IMR-90 (cell line): ENCODE measurements at regions not wholly inside any gene's neighbourhood (a gene's known extent, or its start where the extent isn't known, plus 50 kb on each side); places are given as distances from the start of the nearest gene placed in this dataset.

Experiments
- ATAC-seq: fragments of 200-7000 bp; cut with Tn5 transposase; 2 replicates; pipeline ENCODE4 v1.9.1; 2020; ENCODE audit warnings: low read depth, mild to moderate bottlenecking, moderate library complexity
- BruUV-seq: library from RNA; stranded (reverse); fragments of 400-500 nt; replicated peaks from 2 replicates; lab custom pipeline; 2021; lab: Mats Ljungman, UMichigan
- CTCF ChIA-PET: fragments of 300-600 bp; formaldehyde crosslinking; extraction: SDS; loops from one replicate; lab custom pipeline; 2021; ENCODE audit warnings: antibody characterized with exemption; lab: Yijun Ruan, JAX
- POLR2A ChIA-PET: fragments of 300-600 bp; sonication (Branson Sonifier 250); formaldehyde crosslinking; loops from one replicate; lab custom pipeline; 2022; ENCODE audit warnings: antibody characterized with exemption; ENCODE audit not compliant: unreplicated experiment; lab: Charles Lee
- DNase-seq: peaks from one replicate; pipeline ENCODE4 v3.0.0; 2013
- H2AFZ ChIP-seq: replicated peaks from 2 replicates; pipeline ENCODE3; 2013; ENCODE audit warnings: low read length, mild to moderate bottlenecking; ENCODE audit not compliant: poor library complexity
- H2AK5ac ChIP-seq: 2 replicates; pipeline ENCODE4 v1.6.1; 2013; ENCODE audit warnings: low read depth, low read length, inconsistent platforms
- H2AK9ac ChIP-seq: replicated peaks from 2 replicates; pipeline ENCODE3; 2013; ENCODE audit warnings: mild to moderate bottlenecking, low read depth, low read length, moderate library complexity; ENCODE audit not compliant: poor library complexity
- H2BK120ac ChIP-seq: 2 replicates; pipeline ENCODE4 v1.6.1; 2013; ENCODE audit warnings: low read depth, low read length, inconsistent platforms
- H2BK15ac ChIP-seq: 3 replicates; pipeline ENCODE4 v1.6.1; 2013; ENCODE audit warnings: low read depth, low read length, inconsistent platforms
- H2BK20ac ChIP-seq: 2 replicates; pipeline ENCODE4 v1.6.1; 2013; ENCODE audit warnings: low read depth, mild to moderate bottlenecking, inconsistent platforms, low read length, moderate library complexity
- H2BK5ac ChIP-seq: 2 replicates; pipeline ENCODE4 v1.6.1; 2013; ENCODE audit warnings: mild to moderate bottlenecking, low read depth, low read length, inconsistent platforms; ENCODE audit not compliant: poor library complexity, severe bottlenecking
- H3K14ac ChIP-seq: replicated peaks from 2 replicates; pipeline ENCODE4 v1.6.1; 2013; ENCODE audit warnings: low read depth, low read length, inconsistent platforms
- H3K18ac ChIP-seq: 2 replicates; pipeline ENCODE4 v1.6.1; 2013; ENCODE audit warnings: low read depth, low read length, control low read depth
- H3K23ac ChIP-seq: 2 replicates; pipeline ENCODE4 v1.6.1; 2013; ENCODE audit warnings: low read depth, low read length, inconsistent platforms
- H3K27ac ChIP-seq: 2 replicates; pipeline ENCODE4 v1.5.1; 2013; ENCODE audit warnings: mild to moderate bottlenecking, control low read depth, low read length; ENCODE audit not compliant: insufficient read depth
- H3K27me3 ChIP-seq: 2 replicates; pipeline ENCODE4 v1.6.1; 2013; ENCODE audit warnings: low read length; ENCODE audit not compliant: control insufficient read depth, insufficient read depth
- H3K36me3 ChIP-seq: 2 replicates; pipeline ENCODE4 v1.6.1; 2013; ENCODE audit warnings: low read length, mixed read lengths; ENCODE audit not compliant: control insufficient read depth, insufficient read depth
- H3K4ac ChIP-seq: 2 replicates; pipeline ENCODE4 v1.6.1; 2013; ENCODE audit warnings: low read depth, low read length, inconsistent platforms
- H3K4me1 ChIP-seq: 2 replicates; pipeline ENCODE4 v1.6.1; 2013; ENCODE audit warnings: low read length, mixed read lengths; ENCODE audit not compliant: control insufficient read depth, insufficient read depth
- H3K4me2 ChIP-seq: 2 replicates; pipeline ENCODE4 v1.6.1; 2013; ENCODE audit warnings: low read depth, mild to moderate bottlenecking, control low read depth, low read length, moderate library complexity
- H3K4me3 ChIP-seq: 2 replicates; pipeline ENCODE4 v1.5.1; 2013; ENCODE audit warnings: low read depth, mild to moderate bottlenecking, control low read depth, low read length, moderate library complexity; ENCODE audit not compliant: insufficient read depth
- H3K56ac ChIP-seq: 2 replicates; pipeline ENCODE4 v1.6.1; 2013; ENCODE audit warnings: low read length, inconsistent platforms; ENCODE audit not compliant: insufficient read depth; ENCODE audit errors: extremely low read depth
- H3K79me1 ChIP-seq, 2 experiments: 2 replicates each; pipeline ENCODE4 v1.6.1; 2013; ENCODE audit warnings: low read length in 2 of 2, inconsistent platforms in 1 of 2, low read depth in 1 of 2
- H3K9ac ChIP-seq: 2 replicates; pipeline ENCODE4 v1.6.1; 2013; ENCODE audit warnings: low read depth, low read length, control low read depth
- H3K9me1 ChIP-seq: 2 replicates; pipeline ENCODE4 v1.6.1; 2013; ENCODE audit warnings: low read length, inconsistent platforms; ENCODE audit not compliant: insufficient read depth
- H3K9me3 ChIP-seq: 2 replicates; pipeline ENCODE4 v1.6.1; 2013; ENCODE audit warnings: low read length; ENCODE audit not compliant: control insufficient read depth, insufficient read depth
- H4K20me1 ChIP-seq: 2 replicates; pipeline ENCODE4 v1.6.1; 2013; ENCODE audit warnings: low read length, inconsistent platforms; ENCODE audit not compliant: insufficient read depth
- H4K5ac ChIP-seq: 2 replicates; pipeline ENCODE4 v1.6.1; 2013; ENCODE audit warnings: mild to moderate bottlenecking, low read depth, low read length, control low read depth
- H4K8ac ChIP-seq, 2 experiments: 2 replicates each; pipeline ENCODE4 v1.6.1; 2013; ENCODE audit warnings: low read depth in 2 of 2, low read length in 2 of 2, control low read depth in 1 of 2, inconsistent platforms in 1 of 2
- H4K91ac ChIP-seq: 2 replicates; pipeline ENCODE4 v1.6.1; 2013; ENCODE audit warnings: low read depth, low read length, inconsistent platforms; ENCODE audit not compliant: insufficient read depth
- BHLHE40 ChIP-seq: fragments of 150-350 bp; IDR thresholded peaks from 2 replicates; pipeline ENCODE4 v1.6.1; 2016; ENCODE audit warnings: mild to moderate bottlenecking, low read depth, low read length
- CEBPB ChIP-seq: IDR thresholded peaks from 2 replicates; pipeline ENCODE4 v1.6.1; 2012; ENCODE audit warnings: low read depth, low read length, improper control_type of control experiment
- CHD1 ChIP-seq: IDR thresholded peaks from 2 replicates; pipeline ENCODE4 v1.6.1; 2012; ENCODE audit warnings: low read depth, low read length, improper control_type of control experiment
- ELK1 ChIP-seq: fragments of 150-350 bp; IDR thresholded peaks from 2 replicates; pipeline ENCODE4 v1.6.1; 2016; ENCODE audit warnings: low read depth, mild to moderate bottlenecking, low read length, moderate library complexity, borderline replicate concordance
- FOS ChIP-seq: fragments of 150-350 bp; IDR thresholded peaks from 2 replicates; pipeline ENCODE4 v1.6.1; 2016; ENCODE audit warnings: low read depth, low read length
- MAZ ChIP-seq: IDR thresholded peaks from 2 replicates; pipeline ENCODE4 v1.6.1; 2012; ENCODE audit warnings: low read depth, mild to moderate bottlenecking, low read length, improper control_type of control experiment, moderate library complexity, borderline replicate concordance
- MXI1 ChIP-seq: IDR thresholded peaks from 2 replicates; pipeline ENCODE4 v1.6.1; 2012; ENCODE audit warnings: low read depth, mild to moderate bottlenecking, low read length, moderate library complexity, borderline replicate concordance
- NFE2L2 ChIP-seq: fragments of 150-350 bp; IDR thresholded peaks from 2 replicates; pipeline ENCODE4 v1.6.1; 2016; ENCODE audit warnings: low read depth, mild to moderate bottlenecking, low read length
- POLR2A ChIP-seq: IDR thresholded peaks from 2 replicates; pipeline ENCODE4 v1.6.1; 2012; ENCODE audit warnings: mild to moderate bottlenecking, low read depth, low read length
- RAD21 ChIP-seq: IDR thresholded peaks from 2 replicates; pipeline ENCODE4 v1.6.1; 2012; ENCODE audit warnings: low read length, improper control_type of control experiment
- RCOR1 ChIP-seq: IDR thresholded peaks from 2 replicates; pipeline ENCODE4 v1.6.1; 2012; ENCODE audit warnings: mild to moderate bottlenecking, low read length, improper control_type of control experiment; ENCODE audit not compliant: insufficient replicate concordance
- RFX5 ChIP-seq: IDR thresholded peaks from 2 replicates; pipeline ENCODE4 v1.8.0; 2012; ENCODE audit warnings: low read depth, mild to moderate bottlenecking, low read length, moderate library complexity
- SMC3 ChIP-seq: fragments of 150-350 bp; IDR thresholded peaks from 2 replicates; pipeline ENCODE4 v1.6.1; 2016; ENCODE audit warnings: low read depth, mild to moderate bottlenecking, antibody characterized with exemption, low read length, moderate library complexity
- USF2 ChIP-seq: fragments of 150-350 bp; IDR thresholded peaks from 2 replicates; pipeline ENCODE4 v1.6.1; 2017; ENCODE audit warnings: mild to moderate bottlenecking, antibody characterized with exemption, low read length, low read depth
- WGBS, 2 experiments: methylation state at CpG; one replicate each; pipeline versions ENCODE4 v1.1.5 to v1.1.7; 2013; ENCODE audit warnings: missing lambda C conversion rate in 2 of 2; ENCODE audit not compliant: insufficient read length in 1 of 2; ENCODE audit errors: extremely low coverage in 2 of 2; 5-methylcytosine and 5-hydroxymethylcytosine counted together
- dilution Hi-C: fragments of 300-500 bp; cut with HindIII; formaldehyde crosslinking; loops from one replicate; pipeline ENCODE4 v1.14.3; 2018; ENCODE audit warnings: low sequenced_read_pairs; ENCODE audit not compliant: unreplicated experiment
- in situ Hi-C: fragments of 300-500 bp; cut with MboI; formaldehyde crosslinking; loops from 3 replicates; pipeline ENCODE4 v1.14.3; 2019; ENCODE audit warnings: low sequenced_read_pairs, inconsistent platforms, mixed read lengths
- intact Hi-C: fragments of 100-400 bp; cut with micrococcal nuclease; formaldehyde crosslinking; loops from 2 replicates; pipeline ENCODE4 v1.10.0; 2022
- TF ChIP-seq, protein P1 (sequence below): conservative IDR thresholded peaks from 2 replicates; pipeline ENCODE4 v1.5.1; 2012; ENCODE audit warnings: mild to moderate bottlenecking, low read depth, low read length, improper control_type of control experiment

DNA sequence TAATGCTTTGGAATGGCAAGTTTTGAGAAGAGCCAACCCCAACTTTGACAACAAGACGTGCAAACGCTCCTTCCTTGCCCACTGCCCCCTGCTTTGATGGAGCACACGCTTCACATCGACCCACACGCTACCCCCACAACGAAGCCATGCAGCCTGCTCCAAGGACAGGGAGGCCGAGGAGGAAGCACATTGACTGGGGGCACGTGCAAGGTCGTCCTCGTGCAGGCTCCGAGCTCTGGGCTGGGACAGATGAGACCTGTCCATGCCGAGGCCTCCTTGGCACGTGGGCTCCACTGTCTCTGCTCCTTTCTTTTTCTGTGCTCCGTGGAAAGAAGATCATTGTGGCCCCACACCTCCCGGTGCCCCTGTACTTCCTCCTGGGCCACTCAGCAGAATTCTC is 309.0 kb downstream of the TEX29 start:
- H3K27me3 ChIP-seq, result no peaks in the 10 kb centered on the region
- WGBS, 2 experiments, result 51% methylated on average over 10 of the region's 15 CpGs; no CpG with 5 or more reads in 1 of the 2 experiments
- BruUV-seq, result no TSS peak
- H2AFZ ChIP-seq, result no peak overlapping the region
- H3K14ac ChIP-seq, result no peak overlapping the region
- no peak overlapping the region for H2AK5ac ChIP-seq
- H3K23ac ChIP-seq, result no peak overlapping the region
- no peak overlapping the region for H2BK120ac ChIP-seq
- no peaks in the 10 kb centered on the region for H3K79me1 ChIP-seq
- H4K8ac ChIP-seq, result no peak overlapping the region
- no peak overlapping the region for H3K27ac ChIP-seq
- no peak overlapping the region for H2BK15ac ChIP-seq
- no peak for DNase-seq
- no peaks in the 10 kb centered on the region for H4K20me1 ChIP-seq
- H4K5ac ChIP-seq, result no peak overlapping the region
- H3K4me3 ChIP-seq, result no peak overlapping the region
- intact Hi-C loops (no loop called here), in situ Hi-C loops (no loop called here), dilution Hi-C loops (no loop called here)
- H2BK5ac ChIP-seq, result no peak overlapping the region
- no peak for ATAC-seq
- H3K4me2 ChIP-seq, result no peak overlapping the region
- CTCF ChIA-PET, result interaction anchor here (0.5 kb wide), 1 partner anchor 187 kb away, joined by 8 read pairs; no protein-coding TSS in a partner anchor
- no peak overlapping the region for H3K56ac ChIP-seq
- no peak overlapping the region for H4K91ac ChIP-seq
- POLR2A ChIA-PET, result no interaction called here
- H3K4ac ChIP-seq, result no peak overlapping the region
- H2AK9ac ChIP-seq, result no peak overlapping the region
- H3K4me1 ChIP-seq, result no peaks in the 10 kb centered on the region
- TF ChIP-seq RAD21 (no peak), SMC3 (no peak), FOS (no peak), NFE2L2 (no peak), USF2 (no peak), ELK1 (no peak), RCOR1 (no peak), POLR2A (no peak), MXI1 (no peak), RFX5 (no peak), CEBPB (no peak), BHLHE40 (no peak), MAZ (no peak), CHD1 (no peak)
- TF ChIP-seq, protein P1, sequence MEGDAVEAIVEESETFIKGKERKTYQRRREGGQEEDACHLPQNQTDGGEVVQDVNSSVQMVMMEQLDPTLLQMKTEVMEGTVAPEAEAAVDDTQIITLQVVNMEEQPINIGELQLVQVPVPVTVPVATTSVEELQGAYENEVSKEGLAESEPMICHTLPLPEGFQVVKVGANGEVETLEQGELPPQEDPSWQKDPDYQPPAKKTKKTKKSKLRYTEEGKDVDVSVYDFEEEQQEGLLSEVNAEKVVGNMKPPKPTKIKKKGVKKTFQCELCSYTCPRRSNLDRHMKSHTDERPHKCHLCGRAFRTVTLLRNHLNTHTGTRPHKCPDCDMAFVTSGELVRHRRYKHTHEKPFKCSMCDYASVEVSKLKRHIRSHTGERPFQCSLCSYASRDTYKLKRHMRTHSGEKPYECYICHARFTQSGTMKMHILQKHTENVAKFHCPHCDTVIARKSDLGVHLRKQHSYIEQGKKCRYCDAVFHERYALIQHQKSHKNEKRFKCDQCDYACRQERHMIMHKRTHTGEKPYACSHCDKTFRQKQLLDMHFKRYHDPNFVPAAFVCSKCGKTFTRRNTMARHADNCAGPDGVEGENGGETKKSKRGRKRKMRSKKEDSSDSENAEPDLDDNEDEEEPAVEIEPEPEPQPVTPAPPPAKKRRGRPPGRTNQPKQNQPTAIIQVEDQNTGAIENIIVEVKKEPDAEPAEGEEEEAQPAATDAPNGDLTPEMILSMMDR, result no peak
- H3K9me1 ChIP-seq, result no peaks in the 10 kb centered on the region
- H3K18ac ChIP-seq, result no peak overlapping the region
- no peaks in the 10 kb centered on the region for H3K36me3 ChIP-seq
- peaks cover 53% of the 10 kb centered on the region for H3K9me3 ChIP-seq
- H2BK20ac ChIP-seq, result no peak overlapping the region
- H3K9ac ChIP-seq, result no peak overlapping the region
